GM23338 (cell line): ENCODE measurements at regions not wholly inside any gene's neighbourhood (a gene's known extent, or its start where the extent isn't known, plus 50 kb on each side); places are given as distances from the start of the nearest gene placed in this dataset.

Experiments
- EZH2phosphoT487 ChIP-seq: fragments of 200-600 bp; sonication (generic); IDR thresholded peaks from one replicate; pipeline ENCODE4 v1.8.1; 2018; ENCODE audit warnings: antibody characterized with exemption; ENCODE audit not compliant: unreplicated experiment
- NANOG ChIP-seq: IDR thresholded peaks from 2 replicates; pipeline ENCODE4 v1.6.1; 2016; ENCODE audit warnings: antibody characterized with exemption, borderline replicate concordance
- POLR2AphosphoS5 ChIP-seq: IDR thresholded peaks from 2 replicates; pipeline ENCODE4 v1.6.1; 2016; ENCODE audit warnings: antibody characterized with exemption, low read depth
- TF ChIP-seq, protein P1 (sequence below), 2 experiments: fragments of 200-600 bp in 1 of 2; sonication (generic) in 1 of 2; conservative IDR thresholded peaks; 2 replicates each; pipeline versions ENCODE4 v1.5.1 to v1.6.1; 2016 to 2017; ENCODE audit warnings: antibody characterized with exemption in 2 of 2, low read depth in 2 of 2, mild to moderate bottlenecking in 2 of 2, moderate library complexity in 1 of 2
- TF ChIP-seq, protein P2 (sequence below): IDR thresholded peaks from one replicate; pipeline ENCODE4 v1.6.1; 2018; ENCODE audit warnings: antibody characterized with exemption; ENCODE audit not compliant: unreplicated experiment
- TF ChIP-seq, protein P3 (sequence below): IDR thresholded peaks from 2 replicates; pipeline ENCODE4 v1.6.1; 2016; ENCODE audit warnings: antibody characterized with exemption

DNA sequence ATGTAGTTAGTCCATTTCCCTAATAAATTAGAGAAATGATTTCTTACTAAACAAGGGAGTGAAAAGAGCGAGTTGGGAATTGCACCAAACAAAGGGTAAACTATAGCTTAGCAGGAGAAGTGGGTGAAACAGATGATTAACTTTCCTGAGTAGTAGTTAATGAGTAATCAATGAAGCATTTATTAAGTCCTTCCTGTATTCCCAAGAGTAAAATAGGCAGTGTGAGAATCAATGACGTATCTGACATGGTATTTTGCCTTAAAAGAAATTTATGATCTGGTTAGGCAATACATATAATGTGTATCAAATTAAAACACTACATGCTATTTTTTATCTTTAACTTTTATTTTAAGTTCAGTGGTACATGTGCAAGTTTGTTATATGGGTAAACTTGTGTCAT lies 142.8 kb downstream of the KLF5 start:
- TF ChIP-seq, protein P1, sequence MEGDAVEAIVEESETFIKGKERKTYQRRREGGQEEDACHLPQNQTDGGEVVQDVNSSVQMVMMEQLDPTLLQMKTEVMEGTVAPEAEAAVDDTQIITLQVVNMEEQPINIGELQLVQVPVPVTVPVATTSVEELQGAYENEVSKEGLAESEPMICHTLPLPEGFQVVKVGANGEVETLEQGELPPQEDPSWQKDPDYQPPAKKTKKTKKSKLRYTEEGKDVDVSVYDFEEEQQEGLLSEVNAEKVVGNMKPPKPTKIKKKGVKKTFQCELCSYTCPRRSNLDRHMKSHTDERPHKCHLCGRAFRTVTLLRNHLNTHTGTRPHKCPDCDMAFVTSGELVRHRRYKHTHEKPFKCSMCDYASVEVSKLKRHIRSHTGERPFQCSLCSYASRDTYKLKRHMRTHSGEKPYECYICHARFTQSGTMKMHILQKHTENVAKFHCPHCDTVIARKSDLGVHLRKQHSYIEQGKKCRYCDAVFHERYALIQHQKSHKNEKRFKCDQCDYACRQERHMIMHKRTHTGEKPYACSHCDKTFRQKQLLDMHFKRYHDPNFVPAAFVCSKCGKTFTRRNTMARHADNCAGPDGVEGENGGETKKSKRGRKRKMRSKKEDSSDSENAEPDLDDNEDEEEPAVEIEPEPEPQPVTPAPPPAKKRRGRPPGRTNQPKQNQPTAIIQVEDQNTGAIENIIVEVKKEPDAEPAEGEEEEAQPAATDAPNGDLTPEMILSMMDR (conservative IDR thresholded peaks at IDR 0.05; ENCODE audit: low read depth in 2 of 2), result no peak
- TF ChIP-seq EZH2phosphoT487, result no peak
- TF ChIP-seq, protein P2, sequence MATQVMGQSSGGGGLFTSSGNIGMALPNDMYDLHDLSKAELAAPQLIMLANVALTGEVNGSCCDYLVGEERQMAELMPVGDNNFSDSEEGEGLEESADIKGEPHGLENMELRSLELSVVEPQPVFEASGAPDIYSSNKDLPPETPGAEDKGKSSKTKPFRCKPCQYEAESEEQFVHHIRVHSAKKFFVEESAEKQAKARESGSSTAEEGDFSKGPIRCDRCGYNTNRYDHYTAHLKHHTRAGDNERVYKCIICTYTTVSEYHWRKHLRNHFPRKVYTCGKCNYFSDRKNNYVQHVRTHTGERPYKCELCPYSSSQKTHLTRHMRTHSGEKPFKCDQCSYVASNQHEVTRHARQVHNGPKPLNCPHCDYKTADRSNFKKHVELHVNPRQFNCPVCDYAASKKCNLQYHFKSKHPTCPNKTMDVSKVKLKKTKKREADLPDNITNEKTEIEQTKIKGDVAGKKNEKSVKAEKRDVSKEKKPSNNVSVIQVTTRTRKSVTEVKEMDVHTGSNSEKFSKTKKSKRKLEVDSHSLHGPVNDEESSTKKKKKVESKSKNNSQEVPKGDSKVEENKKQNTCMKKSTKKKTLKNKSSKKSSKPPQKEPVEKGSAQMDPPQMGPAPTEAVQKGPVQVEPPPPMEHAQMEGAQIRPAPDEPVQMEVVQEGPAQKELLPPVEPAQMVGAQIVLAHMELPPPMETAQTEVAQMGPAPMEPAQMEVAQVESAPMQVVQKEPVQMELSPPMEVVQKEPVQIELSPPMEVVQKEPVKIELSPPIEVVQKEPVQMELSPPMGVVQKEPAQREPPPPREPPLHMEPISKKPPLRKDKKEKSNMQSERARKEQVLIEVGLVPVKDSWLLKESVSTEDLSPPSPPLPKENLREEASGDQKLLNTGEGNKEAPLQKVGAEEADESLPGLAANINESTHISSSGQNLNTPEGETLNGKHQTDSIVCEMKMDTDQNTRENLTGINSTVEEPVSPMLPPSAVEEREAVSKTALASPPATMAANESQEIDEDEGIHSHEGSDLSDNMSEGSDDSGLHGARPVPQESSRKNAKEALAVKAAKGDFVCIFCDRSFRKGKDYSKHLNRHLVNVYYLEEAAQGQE, result no peak
- TF ChIP-seq, protein P3, sequence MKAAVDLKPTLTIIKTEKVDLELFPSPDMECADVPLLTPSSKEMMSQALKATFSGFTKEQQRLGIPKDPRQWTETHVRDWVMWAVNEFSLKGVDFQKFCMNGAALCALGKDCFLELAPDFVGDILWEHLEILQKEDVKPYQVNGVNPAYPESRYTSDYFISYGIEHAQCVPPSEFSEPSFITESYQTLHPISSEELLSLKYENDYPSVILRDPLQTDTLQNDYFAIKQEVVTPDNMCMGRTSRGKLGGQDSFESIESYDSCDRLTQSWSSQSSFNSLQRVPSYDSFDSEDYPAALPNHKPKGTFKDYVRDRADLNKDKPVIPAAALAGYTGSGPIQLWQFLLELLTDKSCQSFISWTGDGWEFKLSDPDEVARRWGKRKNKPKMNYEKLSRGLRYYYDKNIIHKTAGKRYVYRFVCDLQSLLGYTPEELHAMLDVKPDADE, result no peak
- no peak for TF ChIP-seq POLR2AphosphoS5
- TF ChIP-seq NANOG, result no peak
